ENCODE measurements at regions not wholly inside any gene's neighbourhood (a gene's known extent, or its start where the extent isn't known, plus 50 kb on each side); places are given as distances from the start of the nearest gene placed in this dataset.

DNA sequence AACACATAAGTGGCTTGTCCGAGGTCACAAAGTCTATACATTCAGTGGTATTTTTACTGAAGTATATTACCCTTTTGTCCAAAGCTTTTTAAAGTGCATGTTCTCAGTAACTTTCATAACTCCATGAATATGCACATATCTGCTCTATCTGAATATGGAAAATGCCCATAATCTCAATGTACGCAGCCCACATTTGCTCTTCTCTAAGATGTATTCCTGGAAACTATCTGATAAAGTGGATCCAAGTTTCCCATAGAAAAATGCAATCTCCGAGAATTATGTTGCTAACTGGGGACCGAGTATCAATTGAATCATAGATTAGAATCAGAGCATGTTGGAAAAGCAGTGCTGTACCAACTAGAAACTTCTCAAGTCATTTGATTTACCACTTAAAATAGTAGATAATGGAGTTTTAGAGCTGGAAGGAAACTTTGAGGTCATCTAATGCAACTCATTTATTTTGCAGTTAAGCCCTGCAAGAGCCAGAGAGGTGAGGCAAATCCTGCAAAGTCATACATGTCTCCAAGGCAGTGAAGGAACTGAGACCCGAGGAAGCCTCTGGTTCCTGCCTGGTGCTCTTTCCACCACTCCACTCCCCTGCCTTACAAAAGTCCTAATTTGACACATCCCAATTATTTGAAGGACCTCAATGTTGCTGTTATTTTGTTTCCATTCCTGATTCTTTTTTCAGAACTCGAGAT, 69.4 kb downstream of the CYCS start:
- intact Hi-C loops (cut with micrococcal nuclease) (no loop called here), dilution Hi-C loops (cut with MboI; ENCODE audit: extremely low pct_ligation_motif_present, low sequenced_read_pairs) (no loop called here)
- Histone ChIP-seq H3K4me2 (ENCODE audit: insufficient read depth, low read length) (no peak overlapping the region), H3K9me1 (replicated peaks; ENCODE audit: control insufficient read depth, extremely low read depth, insufficient read depth, low read length) (no peaks in the 10 kb centered on the region), H3K4me3 (replicated peaks in 1 of 3; ENCODE audit: insufficient read depth in 1 of 3, low read depth in 1 of 3, low read length in 3 of 3) (no peak overlapping the region), H3K9me3 (replicated peaks; ENCODE audit: control insufficient read depth, insufficient read depth, low read length) (no peaks in the 10 kb centered on the region), H3K79me2 (ENCODE audit: control insufficient read depth, insufficient read depth, low read length) (no peaks in the 10 kb centered on the region), H3K36me3 (ENCODE audit: control insufficient read depth in 2 of 2, extremely low read depth in 1 of 2, insufficient read depth in 2 of 2, low read length in 2 of 2) (no peaks in the 10 kb centered on the region), H3K27me3 (ENCODE audit: control insufficient read depth in 2 of 2, insufficient read depth in 2 of 2, low read length in 2 of 2) (peaks cover 0 to 3% of the 10 kb centered on the region in 2 experiments), H3K27ac (ENCODE audit: insufficient read depth, low read depth, low read length) (no peak overlapping the region), H3K4me1 (ENCODE audit: control insufficient read depth, extremely low read depth, insufficient read depth, low read length) (no peaks in the 10 kb centered on the region), H2AFZ (ENCODE audit: low read depth, low read length) (no peak overlapping the region), H4K20me1 (replicated peaks; ENCODE audit: control insufficient read depth, extremely low read depth, insufficient read depth, low read length) (no peaks in the 10 kb centered on the region), H3K9ac (replicated peaks; ENCODE audit: extremely low read depth, insufficient read depth, low read length) (no peak overlapping the region)
- FAIRE-seq (no peak), DNase-seq (ENCODE audit: low read depth, low spot score) (no peak)
- BruUV-seq (replicated peaks) = no TSS peak
- ChIA-PET POLR2A (no interaction called here), CTCF (interaction anchor here (1.3 kb wide), 1 partner anchor 243 kb away, joined by 4 read pairs; no protein-coding TSS in a partner anchor)
- TF ChIP-seq, protein P1, sequence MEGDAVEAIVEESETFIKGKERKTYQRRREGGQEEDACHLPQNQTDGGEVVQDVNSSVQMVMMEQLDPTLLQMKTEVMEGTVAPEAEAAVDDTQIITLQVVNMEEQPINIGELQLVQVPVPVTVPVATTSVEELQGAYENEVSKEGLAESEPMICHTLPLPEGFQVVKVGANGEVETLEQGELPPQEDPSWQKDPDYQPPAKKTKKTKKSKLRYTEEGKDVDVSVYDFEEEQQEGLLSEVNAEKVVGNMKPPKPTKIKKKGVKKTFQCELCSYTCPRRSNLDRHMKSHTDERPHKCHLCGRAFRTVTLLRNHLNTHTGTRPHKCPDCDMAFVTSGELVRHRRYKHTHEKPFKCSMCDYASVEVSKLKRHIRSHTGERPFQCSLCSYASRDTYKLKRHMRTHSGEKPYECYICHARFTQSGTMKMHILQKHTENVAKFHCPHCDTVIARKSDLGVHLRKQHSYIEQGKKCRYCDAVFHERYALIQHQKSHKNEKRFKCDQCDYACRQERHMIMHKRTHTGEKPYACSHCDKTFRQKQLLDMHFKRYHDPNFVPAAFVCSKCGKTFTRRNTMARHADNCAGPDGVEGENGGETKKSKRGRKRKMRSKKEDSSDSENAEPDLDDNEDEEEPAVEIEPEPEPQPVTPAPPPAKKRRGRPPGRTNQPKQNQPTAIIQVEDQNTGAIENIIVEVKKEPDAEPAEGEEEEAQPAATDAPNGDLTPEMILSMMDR (IDR thresholded peaks at IDR 0.05; ENCODE audit: extremely low read depth in 1 of 2, insufficient read depth in 1 of 2, low read depth in 1 of 2, low read length in 2 of 2) = no peak
- no peak for TF ChIP-seq POLR2A (IDR thresholded peaks at IDR 0.05; ENCODE audit: low read depth, low read length)
- TF ChIP-seq EZH2 (IDR thresholded peaks at IDR 0.05; ENCODE audit: borderline replicate concordance, low read depth, low read length, severe bottlenecking) = no peak
- TF ChIP-seq MYC (IDR thresholded peaks at IDR 0.05; ENCODE audit: low read depth, low read length) = no peak
- TF ChIP-seq POLR2AphosphoS5 (IDR thresholded peaks at IDR 0.05; ENCODE audit: insufficient read depth, low read depth, low read length) = no peak
- no peak for TF ChIP-seq FOS (IDR thresholded peaks at IDR 0.05; ENCODE audit: borderline replicate concordance, insufficient read depth, low read length)
- TF ChIP-seq JUN (IDR thresholded peaks at IDR 0.05; ENCODE audit: borderline replicate concordance, insufficient read depth, insufficient read length, low read depth) = no peak
- TF ChIP-seq MAX (IDR thresholded peaks at IDR 0.05; ENCODE audit: insufficient read depth, insufficient read length) = no peak
- no peak for TF ChIP-seq GATA2 (IDR thresholded peaks at IDR 0.05; ENCODE audit: insufficient read depth, insufficient read length, low read depth, low read length)

All from endothelial cell of umbilical vein (primary cell).